ENCODE measurements at regions not wholly inside any gene's neighbourhood (a gene's known extent, or its start where the extent isn't known, plus 50 kb on each side); places are given as distances from the start of the nearest gene placed in this dataset.

DNA sequence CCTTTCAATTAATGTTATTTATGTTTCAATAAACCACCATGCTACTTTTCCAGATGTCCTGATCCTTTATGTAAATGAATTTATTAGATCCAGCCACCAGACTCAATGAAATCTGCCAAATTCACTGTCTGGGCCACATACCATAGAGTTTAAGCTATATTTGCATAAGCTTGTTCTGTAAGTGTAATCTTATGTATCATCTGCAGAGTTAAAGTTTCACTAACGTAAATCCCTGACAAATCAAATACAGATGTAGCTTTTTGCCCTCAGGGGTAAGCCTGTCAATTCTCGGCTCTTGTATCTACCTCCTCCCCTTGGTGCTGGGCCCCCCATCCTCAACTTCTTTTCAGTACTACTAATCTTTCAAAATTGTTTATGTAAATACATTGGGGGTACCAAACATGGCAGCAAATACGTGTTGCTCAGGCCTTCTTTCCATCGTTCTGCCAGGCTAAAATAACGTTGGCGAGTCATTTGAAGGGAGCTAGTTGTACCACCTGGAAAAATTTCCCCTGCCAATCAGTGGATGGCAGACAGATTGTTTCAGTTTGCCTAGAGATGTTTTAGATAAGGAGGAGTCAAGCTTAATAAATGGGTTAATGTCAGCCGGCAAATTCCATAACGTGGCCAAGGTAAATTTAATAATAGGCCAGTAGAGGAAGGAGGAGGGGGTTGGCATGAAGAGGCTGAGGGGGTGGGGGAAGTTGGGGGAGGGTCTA is 79.6 kb downstream of the RPS12 start:
- POLR2A ChIA-PET: no interaction called here
- no peak for DNase-seq (ENCODE audit: extremely low spot score)

DNA sequence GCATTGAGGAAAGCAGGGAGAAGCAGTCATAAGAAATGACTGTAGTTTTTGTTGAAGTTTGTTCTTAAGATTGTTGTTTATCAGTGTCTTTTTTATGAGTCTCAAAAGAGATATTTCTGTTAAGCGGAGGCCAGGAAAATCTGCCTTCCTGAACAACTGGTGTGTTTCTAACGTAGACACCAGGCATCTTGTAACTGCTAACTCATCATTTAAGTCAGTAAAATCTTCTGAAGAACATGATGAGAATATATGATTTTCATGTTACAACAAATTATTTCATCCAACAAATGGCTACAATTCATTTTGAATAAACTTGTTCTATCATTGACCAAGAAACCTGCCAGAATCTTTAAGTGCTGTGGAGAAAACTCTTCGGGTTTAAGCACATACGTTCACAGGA is 84.0 kb downstream of the RPS12 start:
- TF ChIP-seq, protein P1, sequence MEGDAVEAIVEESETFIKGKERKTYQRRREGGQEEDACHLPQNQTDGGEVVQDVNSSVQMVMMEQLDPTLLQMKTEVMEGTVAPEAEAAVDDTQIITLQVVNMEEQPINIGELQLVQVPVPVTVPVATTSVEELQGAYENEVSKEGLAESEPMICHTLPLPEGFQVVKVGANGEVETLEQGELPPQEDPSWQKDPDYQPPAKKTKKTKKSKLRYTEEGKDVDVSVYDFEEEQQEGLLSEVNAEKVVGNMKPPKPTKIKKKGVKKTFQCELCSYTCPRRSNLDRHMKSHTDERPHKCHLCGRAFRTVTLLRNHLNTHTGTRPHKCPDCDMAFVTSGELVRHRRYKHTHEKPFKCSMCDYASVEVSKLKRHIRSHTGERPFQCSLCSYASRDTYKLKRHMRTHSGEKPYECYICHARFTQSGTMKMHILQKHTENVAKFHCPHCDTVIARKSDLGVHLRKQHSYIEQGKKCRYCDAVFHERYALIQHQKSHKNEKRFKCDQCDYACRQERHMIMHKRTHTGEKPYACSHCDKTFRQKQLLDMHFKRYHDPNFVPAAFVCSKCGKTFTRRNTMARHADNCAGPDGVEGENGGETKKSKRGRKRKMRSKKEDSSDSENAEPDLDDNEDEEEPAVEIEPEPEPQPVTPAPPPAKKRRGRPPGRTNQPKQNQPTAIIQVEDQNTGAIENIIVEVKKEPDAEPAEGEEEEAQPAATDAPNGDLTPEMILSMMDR (IDR thresholded peaks at IDR 0.05; ENCODE audit: control extremely low read depth, extremely low read depth, low read depth, missing control alignments): no peak
- POLR2A ChIA-PET: no interaction called here
- no peak for DNase-seq (ENCODE audit: extremely low spot score)
- CTCF ChIA-PET: no interaction called here

More for the DNA sequence above, 79.6 kb downstream of the RPS12 start:
- TF ChIP-seq, protein P1 (IDR thresholded peaks at IDR 0.05; ENCODE audit: control extremely low read depth, extremely low read depth, low read depth, missing control alignments): no peak
- CTCF ChIA-PET: interaction anchor here (0.7 kb wide), 1 partner anchor 16 kb away, joined by 4 read pairs; no protein-coding TSS in a partner anchor

DNA sequence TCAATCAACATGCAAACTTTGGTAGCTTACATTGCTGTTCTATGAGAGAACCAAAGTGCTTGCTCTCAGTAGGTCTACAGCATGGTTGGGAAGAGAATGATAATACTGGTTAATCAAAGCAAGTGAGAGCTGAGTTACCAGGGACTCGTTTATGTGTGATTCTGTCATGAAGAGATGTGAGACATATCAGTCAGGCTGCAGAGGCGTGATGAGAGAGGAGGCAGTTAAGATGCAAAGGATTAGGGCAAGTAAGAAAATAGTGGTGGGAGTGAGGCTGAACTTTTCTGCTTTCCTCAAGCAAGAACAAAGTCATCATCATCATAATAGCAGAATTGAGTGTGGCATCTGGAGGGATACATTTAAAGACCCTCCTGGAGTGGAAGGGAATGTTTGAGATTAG is 86.5 kb downstream of the RPS12 start:
- TF ChIP-seq, protein P1 (IDR thresholded peaks at IDR 0.05; ENCODE audit: control extremely low read depth, extremely low read depth, low read depth, missing control alignments): no peak
- no peak for DNase-seq (ENCODE audit: extremely low spot score)
- POLR2A ChIA-PET: no interaction called here
- CTCF ChIA-PET: interaction anchor here (1.2 kb wide), 1 partner anchor 78 kb away, joined by 3 read pairs; no protein-coding TSS in a partner anchor

DNA sequence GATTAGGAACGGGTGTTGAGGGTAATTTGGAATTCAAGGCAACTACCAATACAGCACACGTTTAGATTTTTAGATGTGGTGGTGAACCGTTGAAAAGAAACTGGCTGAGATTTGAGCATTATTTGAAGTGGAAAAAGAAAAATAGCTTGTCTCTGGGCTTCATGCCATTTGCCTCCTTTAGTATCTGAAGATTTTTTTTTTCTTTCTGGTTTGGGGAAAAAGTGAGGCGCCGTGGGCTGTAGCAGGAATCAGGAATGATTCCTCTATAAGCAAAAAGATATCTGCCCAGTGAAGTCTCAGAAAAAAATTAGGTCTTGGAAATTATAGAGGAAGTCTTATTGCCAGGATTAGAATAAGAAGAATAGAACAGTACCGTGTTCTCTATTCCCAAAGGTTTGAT is 88.5 kb downstream of the RPS12 start:
- DNase-seq (ENCODE audit: extremely low spot score): no peak
- ChIA-PET CTCF (no interaction called here), POLR2A (no interaction called here)
- TF ChIP-seq, protein P1 (IDR thresholded peaks at IDR 0.05; ENCODE audit: control extremely low read depth, extremely low read depth, low read depth, missing control alignments): no peak

DNA sequence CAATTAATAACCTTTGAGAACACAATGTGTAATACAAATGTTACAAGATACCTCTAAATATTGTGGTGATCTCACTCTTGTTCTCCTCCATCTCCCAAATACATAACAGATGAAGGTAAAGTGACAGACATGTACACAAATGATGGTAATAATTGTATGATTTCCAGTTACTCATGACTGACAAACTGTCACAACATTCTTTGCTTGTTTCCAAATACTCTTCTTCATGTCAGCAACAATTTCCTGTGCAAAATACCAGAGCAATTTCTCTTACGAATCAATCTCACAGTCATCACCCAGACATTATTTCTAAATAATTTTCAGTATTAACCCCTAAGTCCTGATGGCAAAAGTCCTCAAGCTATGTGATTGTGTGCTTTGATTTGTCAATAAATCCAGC is 92.9 kb downstream of the RPS12 start:
- TF ChIP-seq, protein P1 (IDR thresholded peaks at IDR 0.05; ENCODE audit: control extremely low read depth, extremely low read depth, low read depth, missing control alignments): no peak
- no peak for DNase-seq (ENCODE audit: extremely low spot score)
- ChIA-PET POLR2A (no interaction called here), CTCF (no interaction called here)

DNA sequence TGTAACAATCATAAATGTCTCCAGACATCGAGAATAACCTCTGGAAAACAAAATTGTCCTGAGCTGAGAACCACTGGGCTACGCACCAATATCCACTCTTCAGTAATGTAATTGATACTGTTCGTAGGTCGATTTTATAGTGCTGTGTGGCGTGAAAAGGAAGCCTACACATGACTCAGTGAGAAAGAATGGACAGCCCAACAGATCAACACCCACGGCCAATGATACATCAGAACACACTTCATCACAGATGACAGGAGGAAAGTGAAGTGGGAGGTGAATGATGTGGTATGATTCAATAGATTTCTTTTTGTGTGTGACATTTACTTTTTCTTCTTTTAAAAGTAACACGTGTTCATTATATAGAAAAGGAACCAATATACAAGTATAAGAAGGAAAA is 93.5 kb downstream of the RPS12 start:
- TF ChIP-seq, protein P1 (IDR thresholded peaks at IDR 0.05; ENCODE audit: control extremely low read depth, extremely low read depth, low read depth, missing control alignments): no peak
- POLR2A ChIA-PET: no interaction called here
- no peak for DNase-seq (ENCODE audit: extremely low spot score)
- CTCF ChIA-PET: no interaction called here

Data from GM10248 (cell line).